NCI-H2227 treated with DMSO at 0.1 percent for 48 hours (cell line): ENCODE measurements at regions not wholly inside any gene's neighbourhood (a gene's known extent, or its start where the extent isn't known, plus 50 kb on each side); places are given as distances from the start of the nearest gene placed in this dataset.

Experiments
- DNase-seq: peaks from one replicate; lab custom pipeline; 2025; lab: John Stamatoyannopoulos, UW

DNA sequence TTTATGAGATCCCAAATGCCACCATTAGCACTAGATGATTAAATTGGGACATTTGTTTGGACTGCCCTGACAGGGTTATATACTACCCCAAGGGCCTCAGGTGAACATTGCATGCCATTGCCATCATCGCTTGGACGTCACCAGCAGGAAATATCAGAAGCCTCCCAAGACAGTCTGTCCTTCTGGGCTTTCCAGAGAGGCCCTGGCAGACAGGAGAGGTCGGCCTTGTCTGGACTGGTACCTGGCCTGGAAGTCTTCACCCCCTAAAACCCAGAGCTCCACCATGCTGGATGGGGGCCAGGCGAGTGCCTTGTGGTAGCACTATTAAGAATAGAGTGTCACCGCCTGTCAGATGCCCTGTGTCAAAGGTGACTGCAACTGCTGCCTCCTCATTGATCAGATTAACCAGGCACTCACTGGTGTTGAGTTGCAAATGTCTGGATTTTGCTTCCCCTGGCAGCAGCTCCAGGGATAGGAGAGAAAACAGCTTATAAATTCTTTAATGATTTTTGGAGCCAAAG lies 324.1 kb upstream of the RASGRP1 start:
- no peak for DNase-seq

DNA sequence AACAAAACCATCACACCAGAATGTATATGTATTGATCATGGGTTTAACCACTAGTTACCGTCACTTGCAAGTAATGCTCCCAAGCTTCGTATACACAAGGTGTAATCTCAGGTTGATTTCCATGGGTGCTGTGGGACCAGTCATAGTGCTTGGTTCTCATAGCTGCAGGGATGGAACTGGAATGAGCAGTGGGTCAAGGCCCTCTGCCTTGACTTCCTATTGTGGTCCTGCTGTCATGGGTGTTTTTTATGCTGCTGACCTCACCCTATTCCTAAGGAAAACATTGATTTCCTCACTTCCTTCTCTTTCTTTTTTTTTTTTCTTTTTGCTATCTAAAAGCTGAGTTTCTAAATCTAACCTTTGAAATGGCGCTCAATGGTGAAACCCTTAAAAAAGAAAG lies 325.6 kb upstream of the RASGRP1 start:
- no peak for DNase-seq

DNA sequence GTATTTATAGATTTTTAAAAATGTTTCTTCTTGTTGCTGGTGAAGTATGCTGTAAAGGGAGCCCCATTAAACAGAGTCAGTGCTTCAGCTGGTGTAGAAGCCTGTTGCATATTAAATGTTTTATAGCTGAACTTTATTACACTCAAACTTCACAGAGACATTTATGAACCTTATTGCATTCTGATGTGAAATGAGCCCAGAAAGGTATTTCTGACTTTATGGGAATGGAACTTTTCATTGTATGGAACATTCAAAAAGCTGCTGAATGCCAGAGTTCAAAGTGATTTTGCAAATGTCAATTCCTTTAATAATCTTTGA lies 329.3 kb upstream of the RASGRP1 start:
- DNase-seq: no peak

DNA sequence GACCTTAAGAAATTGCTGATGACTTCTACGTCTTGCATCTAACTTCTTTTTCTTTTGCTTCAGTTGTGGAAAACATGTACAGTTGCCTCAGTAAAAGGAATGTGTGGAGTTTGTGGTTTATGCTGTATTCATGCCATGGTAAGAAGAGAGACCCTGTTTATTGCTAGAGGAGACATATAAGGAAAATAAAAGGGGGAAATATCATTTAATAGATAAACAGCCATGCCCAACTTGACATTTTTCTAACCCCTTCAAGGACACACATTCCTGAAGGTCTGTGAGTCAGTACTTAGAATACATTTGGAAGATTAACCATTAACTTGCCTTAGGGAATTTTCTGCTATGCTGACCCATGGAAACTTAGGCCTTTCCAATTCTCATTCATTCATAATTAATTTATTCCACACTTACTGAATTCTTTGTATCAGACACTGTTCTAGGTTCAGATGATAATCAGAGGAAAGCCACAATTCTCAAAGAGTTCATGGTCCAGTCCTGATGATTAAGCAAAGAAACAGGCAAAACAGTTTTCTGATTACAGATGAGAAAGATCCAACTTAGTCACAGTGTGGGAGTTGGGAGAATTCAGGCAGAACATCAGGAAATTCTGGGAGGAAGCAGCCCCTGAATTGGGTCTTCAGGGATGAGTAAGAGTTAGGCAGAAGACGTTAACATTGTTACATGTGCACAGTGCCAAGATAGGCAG lies 329.8 kb upstream of the RASGRP1 start:
- DNase-seq: no peak

DNA sequence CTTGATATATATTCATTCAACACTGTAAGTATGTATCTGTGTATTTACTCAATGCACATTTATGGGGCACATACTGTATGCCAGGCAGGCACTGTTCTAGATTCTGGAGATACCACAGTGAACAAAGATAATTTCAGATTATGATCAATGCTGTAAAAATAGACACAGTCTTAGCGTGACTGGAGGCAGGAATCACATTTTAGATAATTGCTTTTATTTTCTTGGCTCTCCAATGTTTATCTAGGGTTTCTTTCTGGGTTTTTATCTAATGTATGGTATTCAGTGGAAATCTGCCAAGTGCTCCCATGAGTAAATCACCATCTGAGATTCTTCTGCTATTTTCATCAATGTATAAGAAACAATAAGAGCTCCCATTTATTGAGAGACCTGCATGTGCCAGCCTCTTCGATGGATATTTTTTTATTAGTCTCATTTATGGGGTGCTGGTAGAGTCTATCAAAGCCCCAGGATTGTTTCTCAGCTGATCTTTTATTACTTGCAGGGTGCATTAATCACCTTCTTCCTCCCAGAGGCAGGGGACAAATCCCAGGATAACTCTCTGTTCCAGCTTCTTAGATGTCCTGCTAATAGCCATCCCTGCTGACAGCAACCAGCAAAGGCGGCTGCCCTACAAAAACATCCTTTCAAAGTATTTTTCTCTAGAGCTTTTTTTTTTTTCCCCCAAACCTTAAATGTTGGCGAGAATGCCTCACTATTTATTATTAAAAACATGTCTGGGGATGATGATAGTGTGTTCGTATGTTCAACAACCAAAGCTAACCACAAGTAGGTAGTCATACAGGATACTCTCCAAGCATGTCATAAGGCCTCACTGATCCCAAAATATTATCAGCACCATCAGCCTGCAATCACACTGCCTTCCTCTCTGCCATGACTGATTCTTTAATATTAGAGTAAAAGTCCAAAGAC lies 331.0 kb upstream of the RASGRP1 start:
- no peak for DNase-seq

DNA sequence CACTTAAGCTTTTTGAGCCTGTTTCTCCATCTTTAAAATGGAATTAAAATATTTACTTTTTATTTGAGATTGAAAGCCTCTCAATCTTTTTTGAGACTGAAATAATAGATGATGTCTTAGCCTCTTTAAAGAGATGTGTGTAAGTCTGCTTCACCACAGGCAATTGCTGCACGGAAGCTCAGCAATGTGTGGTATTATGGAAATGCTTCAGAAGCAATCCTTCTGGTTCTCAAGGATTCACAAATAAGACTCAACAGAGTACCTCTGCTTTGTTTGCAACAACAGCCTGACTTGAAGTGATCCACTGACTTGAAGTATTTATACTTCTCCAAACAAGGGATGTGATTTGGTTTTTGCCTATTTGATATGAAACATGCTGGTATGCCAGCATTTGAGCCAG lies 332.0 kb upstream of the RASGRP1 start:
- DNase-seq: no peak

DNA sequence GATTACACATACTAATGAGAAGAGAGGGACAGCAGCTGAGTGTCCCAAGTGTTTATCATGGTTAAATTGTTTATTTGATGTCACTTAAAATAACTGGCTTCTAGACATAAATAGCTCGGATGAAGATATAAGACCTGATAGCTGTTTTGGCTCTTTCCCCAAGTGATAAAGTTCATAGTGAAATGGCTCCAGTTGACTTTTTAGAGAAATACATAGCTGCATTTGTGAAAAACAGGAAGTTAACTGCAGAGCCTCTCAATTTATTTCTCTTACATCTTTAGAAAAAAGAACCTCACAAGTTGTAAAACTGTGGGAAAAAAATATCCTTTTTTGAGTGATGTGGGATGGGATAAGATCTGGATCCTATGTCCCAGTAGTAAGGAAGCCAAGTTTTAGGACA lies 332.9 kb upstream of the RASGRP1 start:
- no peak for DNase-seq

DNA sequence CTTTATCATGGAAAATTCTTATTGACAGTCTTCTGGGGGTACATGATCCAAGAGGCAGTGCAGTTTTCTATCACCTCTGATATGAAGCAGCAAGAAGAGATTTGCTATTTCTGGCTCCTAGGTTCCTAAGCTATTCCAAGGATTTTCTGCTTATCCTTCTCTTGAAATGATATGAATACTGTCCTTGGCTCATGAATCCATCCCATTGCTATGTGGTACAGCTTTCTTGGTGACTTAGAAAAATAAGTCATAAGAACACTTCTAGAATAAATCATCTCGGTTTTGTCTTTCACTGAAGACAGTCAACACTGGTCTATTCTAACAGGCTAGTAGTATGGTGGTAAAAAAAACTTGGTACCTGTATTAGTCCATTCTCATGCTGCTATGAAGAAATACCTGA lies 333.6 kb upstream of the RASGRP1 start:
- no peak for DNase-seq

DNA sequence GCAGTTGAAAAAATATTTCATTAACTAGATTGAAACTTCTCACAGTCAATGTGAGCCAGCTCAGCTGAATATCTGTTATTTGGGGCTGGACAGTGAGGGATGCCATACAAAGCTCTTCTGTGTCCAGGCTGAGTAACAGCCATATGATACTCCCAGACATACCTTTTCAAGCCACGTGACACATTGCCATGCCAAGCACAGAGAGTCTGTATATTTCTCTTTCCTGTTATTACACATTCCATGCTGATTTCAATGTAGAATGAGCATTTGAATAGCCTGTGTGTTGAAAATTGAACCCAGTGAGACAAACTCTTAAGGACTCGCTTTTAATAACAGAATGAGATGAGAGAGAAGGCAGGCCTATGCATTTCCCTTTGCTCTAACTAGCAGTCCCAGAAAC lies 334.7 kb upstream of the RASGRP1 start:
- no peak for DNase-seq

DNA sequence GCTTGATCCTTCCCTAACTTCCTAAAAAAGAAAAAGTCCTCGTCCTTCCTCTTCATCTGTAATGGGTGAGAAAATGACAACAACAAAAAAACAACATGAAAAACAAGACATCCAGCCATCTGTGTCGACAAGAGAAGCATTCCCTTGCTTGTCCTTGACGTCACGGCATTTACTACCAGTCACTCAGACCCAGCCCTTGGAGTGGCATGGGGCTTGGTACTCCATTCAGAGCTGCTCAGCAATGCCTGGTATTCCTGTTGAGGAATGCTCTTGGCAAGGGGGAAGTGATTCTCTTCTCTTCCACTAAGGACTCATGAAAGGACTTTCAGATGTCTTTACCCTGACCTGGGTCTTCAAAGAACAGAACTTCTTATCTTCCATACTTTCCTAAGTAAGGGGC lies 339.7 kb upstream of the RASGRP1 start:
- no peak for DNase-seq

DNA sequence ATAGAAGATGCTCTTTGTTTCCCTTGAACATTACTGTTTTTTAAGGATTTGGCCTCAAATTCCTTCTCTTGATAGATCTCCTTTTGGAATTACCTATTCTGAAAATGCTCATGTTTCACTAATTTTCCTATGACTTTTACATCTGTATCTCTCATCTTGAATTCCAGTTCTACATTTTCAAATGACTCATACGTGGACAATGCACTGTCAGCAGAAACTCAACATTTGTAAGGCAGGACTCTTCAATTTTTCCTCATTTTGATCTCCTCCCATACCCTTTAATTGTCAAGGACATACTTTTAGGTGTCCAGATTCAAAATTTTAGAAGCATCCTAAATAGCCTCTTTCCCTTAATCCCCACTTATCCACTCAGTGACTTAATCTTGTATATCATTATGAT lies 341.0 kb upstream of the RASGRP1 start:
- no peak for DNase-seq

DNA sequence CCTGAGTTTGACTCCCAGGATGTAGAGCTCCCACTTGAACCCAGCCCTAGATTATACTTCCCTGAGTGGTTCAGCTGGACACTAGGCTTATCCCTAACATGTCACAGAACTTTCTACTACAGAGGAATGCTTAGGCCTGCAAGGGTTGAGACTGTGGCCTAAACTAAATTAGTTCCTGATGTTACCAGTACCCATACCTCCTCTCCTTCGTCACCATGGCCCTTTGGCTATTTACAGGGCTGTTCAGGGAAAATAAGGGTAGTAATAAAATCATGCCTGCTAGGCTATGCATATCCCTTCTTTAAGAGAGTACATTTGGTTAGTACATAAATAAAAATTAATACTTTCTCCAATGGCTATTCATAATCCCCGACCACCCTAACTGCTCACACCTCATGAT lies 356.4 kb upstream of the RASGRP1 start:
- no peak for DNase-seq

DNA sequence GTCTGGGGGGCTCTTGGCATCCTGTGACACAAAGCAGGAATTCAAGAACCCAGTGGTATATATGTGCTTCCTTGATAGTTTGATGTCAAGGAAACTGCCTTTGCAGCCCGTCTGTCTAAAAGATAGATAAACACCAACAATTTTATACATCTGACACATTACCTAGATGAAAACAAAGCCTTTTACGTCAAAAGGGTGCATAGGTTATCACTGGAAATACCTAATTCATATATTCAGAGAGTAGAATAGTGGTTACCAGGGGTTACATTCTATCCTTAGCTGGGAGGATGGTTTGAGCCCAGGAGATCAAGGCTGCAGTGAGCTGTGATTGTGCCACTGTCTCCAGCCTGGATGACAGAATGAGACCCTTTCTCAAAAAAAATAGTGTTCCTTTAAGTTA lies 356.9 kb upstream of the RASGRP1 start:
- DNase-seq: no peak

DNA sequence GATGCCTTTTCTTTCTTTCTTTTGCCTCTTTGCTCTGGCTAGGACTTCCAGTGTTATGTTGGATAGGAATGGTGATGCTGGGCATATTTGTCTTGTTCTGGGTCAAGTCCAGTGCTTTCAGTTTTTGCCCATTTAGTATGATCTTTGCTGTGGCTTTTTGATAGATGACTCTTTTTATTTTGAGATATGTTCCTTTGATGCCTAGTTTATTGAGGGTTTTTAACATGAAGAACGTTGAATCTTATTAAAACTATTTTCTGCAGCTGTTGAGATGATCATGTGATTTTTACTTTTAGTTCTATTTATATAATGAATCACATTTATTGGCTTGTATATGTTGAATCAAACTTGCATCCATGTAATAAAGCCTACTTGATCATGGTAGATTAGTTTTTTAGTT lies 363.8 kb upstream of the RASGRP1 start:
- no peak for DNase-seq

DNA sequence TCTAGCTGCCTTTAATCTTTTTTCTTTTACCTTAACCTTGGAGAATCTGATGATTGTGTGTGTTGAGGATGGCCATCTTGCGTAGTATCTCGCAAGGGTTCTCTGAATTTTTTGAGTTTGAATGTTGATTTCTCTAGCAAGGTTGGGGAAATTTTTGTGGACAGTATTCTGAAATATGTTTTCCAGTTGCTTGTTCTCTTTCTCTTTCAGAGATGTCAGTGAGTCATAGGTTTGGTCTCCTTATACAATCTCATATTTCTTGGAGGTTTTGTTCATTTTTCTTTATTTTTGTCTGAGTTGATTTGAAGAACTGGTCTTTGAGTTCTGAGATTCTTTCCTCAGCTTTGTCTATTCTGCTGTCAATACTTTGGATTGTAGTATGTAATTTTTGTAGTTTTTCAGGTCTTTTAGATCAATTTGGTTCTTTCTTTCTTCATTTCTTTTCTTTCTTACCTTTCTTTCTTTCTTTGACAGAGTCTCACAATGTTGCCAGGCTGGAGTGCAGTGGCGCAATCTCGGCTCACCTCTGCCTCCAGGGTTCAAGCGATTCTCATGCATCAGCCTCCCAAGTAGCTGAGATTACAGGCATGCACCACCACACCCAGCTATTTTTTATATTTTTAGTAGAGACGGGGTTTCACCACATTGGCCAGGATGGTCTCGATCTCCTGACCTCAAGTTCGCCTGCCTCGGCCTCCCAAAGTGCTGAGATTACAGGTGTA lies 366.4 kb upstream of the RASGRP1 start:
- no peak for DNase-seq

DNA sequence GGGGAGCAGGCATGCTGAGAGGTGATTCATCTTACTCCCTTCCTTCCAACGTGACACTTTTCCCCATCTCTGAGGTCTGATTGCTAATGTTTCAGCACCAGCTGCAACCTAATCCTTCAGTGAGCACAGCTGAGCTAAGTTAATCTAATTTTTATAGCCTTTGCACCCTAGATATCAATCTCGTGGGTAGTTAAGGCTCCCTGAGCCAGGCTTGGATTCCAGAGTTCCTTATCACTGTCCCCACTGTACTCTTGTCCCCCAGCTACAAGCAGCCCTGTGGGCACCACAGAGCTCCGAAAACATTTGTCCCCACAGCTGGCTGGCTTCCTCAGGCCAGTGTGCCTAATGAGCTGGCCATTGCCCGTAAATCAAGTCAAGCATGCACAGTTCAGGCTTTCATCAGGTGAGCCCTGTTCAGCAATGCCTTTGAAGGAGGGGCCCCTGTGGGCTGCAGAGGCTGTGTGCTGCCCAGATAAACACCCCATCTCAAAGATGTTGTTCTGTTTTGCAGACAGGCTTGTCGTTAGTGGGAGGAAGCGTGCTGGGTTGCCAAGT lies 376.9 kb upstream of the RASGRP1 start:
- DNase-seq: no peak

DNA sequence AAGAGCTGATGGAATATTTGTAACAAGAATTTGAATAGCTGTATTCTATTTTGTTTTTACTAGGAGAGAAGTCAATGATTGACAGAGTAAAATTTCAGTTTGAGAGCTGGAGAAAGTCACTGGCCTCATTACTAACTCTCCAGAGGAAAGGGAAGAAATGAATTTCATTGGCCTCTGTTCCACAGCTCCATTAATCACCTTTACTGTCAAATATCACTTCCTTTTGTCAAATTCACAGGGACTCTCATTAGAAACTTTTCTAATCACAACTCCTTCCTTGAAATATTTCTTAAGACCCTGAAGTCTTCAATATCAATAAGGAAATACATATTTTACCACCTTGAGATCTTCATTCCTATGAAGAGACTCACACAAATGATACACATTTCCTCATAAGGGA lies 379.9 kb upstream of the RASGRP1 start:
- DNase-seq: no peak

DNA sequence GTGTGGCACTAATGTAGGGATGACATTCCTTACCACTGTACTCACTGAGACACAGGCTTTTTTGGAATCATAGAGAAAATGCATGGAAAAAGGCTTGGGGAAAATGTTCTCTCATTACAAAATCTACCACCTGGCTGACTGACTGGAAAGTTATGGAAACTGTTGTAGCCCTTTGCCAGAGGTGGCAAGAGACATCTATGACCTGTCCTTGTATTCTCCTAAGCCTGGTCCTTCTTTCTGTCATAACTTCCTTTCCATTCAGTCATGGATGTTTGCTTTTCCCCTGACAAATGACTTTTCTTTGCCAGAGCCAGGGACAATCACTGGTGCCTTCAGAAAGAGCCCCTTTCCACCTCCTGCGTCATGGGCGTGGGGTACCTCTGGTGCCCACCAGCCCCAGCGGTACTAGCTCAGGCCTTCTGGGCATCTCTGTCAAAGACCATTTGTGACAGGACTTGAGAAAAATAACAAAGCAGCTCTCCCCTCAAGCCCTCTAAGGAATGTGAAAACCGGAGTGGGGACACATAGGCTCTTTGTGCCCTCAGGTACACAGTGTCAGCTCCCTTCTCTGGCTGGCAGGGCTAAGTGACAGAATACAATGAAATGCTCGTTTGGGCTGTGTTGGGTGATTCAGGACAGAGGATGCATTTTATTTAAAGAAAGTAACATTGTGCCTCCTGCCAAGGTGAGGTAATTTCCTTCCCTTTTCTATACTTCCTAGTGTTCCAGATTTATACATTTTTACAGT lies 381.1 kb upstream of the RASGRP1 start:
- no peak for DNase-seq

DNA sequence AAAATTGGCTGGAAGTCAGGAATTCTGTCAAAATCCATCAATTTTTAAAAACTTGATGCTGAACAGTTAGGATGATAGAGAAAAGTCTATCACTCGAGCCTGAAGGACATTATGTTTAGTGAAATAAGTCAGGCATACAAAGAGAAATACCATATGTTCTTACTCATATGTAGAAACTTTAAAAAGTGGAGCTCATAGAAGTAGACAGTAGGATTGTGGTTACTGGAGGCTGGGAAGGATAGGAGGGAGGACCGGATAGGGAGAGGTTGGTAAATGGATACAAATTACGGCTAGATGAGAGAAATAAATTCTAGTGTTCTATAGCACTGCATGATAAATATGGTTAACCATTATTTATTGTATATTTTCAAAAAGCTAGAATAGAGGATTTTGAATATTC lies 389.5 kb upstream of the RASGRP1 start:
- DNase-seq: no peak

DNA sequence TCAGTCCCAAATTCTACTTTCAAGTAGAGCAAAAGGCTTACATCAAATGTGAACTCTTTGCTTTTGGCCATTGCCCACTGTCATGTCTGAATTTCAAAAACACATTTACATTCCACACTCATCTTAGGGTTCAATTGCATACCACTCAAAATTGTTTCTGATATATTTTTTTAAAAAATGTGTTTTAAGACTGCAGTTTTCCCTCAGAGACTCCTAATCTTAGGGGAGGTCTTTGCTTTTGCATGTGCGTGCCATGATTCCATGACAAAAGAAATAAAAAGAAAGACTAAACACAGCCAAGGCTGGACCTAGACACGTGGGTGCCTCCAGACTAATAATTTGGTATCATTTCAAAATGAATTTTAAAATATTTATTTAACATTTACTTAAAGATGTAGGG lies 396.8 kb upstream of the RASGRP1 start:
- no peak for DNase-seq

DNA sequence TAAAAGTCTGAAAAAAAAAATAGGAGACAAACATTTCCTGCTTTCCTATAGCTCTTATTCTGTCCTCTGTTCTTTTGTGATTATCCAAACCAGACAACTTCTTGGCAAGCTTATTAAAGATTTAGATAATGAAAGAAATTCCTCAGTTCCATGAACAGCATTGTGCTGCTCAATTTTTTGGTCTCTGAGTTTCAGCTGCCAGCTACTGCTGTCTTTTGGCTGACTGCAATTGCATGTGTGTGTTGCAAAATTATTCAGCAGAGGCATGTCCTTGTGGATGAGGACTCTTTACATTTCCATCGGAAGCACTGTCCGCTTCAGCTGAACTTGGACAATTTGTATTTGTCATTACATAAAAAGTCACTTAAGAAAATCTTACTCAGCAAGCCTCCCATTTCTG lies 397.3 kb upstream of the RASGRP1 start:
- no peak for DNase-seq

DNA sequence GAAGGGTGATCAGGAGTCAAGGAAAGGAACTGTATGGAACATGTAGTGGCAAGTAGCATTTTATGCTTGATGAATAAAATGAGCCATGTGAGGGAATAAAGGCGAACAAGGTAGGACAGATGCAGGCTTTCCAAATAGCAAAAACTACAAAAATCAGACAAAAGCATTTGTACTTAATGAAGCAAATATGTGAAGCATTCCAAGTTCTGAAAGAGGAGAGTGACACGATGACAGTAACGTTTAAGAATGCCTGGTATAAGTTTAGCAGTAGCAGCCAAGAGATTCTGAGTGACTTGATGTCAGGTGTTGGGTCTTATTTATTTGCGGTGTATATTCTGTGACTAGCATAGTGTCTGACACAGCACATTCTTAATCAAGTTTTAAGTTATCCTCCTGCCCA lies 408.2 kb upstream of the RASGRP1 start:
- no peak for DNase-seq
